Loucy (cell line): ENCODE measurements at regions not wholly inside any gene's neighbourhood (a gene's known extent, or its start where the extent isn't known, plus 50 kb on each side); places are given as distances from the start of the nearest gene placed in this dataset.

ENCODE experiments used
- H2AFZ ChIP-seq: fragments of 200-600 bp; sonication (generic); 2 replicates; pipeline ENCODE4 v1.6.0; 2016; ENCODE audit warnings: antibody characterized with exemption, mild to moderate bottlenecking, low read length, moderate library complexity
- H3F3A ChIP-seq: fragments of 200-600 bp; 2 replicates; pipeline ENCODE4 v1.6.0; 2016; ENCODE audit warnings: antibody characterized with exemption, low read depth, mild to moderate bottlenecking
- H3K27me3 ChIP-seq: fragments of 200-600 bp; sonication (generic); 2 replicates; pipeline ENCODE4 v1.6.1; 2014; ENCODE audit warnings: low read length, mild to moderate bottlenecking; ENCODE audit not compliant: insufficient read depth, poor library complexity, severe bottlenecking
- H3K36me3 ChIP-seq: fragments of 200-600 bp; sonication (generic); 2 replicates; pipeline ENCODE4 v1.6.1; 2016; ENCODE audit warnings: low read length; ENCODE audit not compliant: insufficient read depth
- H3K4me1 ChIP-seq: fragments of 200-600 bp; sonication (generic); 2 replicates; pipeline ENCODE4 v1.5.1; 2014; ENCODE audit warnings: low read length, mild to moderate bottlenecking; ENCODE audit not compliant: insufficient read depth, poor library complexity, severe bottlenecking
- H3K4me2 ChIP-seq: fragments of 200-600 bp; sonication (generic); 2 replicates; pipeline ENCODE4 v1.6.0; 2014; ENCODE audit warnings: antibody characterized with exemption, low read length, low read depth, mild to moderate bottlenecking; ENCODE audit not compliant: poor library complexity, severe bottlenecking
- H3K4me3 ChIP-seq: fragments of 200-600 bp; sonication (generic); 2 replicates; pipeline ENCODE4 v1.5.1; 2014; ENCODE audit warnings: low read length, mild to moderate bottlenecking, mixed read lengths; ENCODE audit not compliant: poor library complexity, severe bottlenecking
- H3K79me2 ChIP-seq: fragments of 200-600 bp; sonication (generic); 2 replicates; pipeline ENCODE4 v1.6.1; 2014; ENCODE audit warnings: low read length; ENCODE audit not compliant: insufficient read depth
- H3K9ac ChIP-seq: fragments of 200-600 bp; sonication (generic); 2 replicates; pipeline ENCODE4 v1.6.0; 2014; ENCODE audit warnings: mild to moderate bottlenecking, low read depth, low read length, moderate library complexity; ENCODE audit not compliant: poor library complexity, severe bottlenecking
- H3K9me2 ChIP-seq: fragments of 200-600 bp; sonication (generic); replicated peaks from 2 replicates; pipeline ENCODE4 v1.6.1; 2016; ENCODE audit warnings: low read depth, low read length, mixed read lengths
- H3K9me3 ChIP-seq: fragments of 200-600 bp; sonication (generic); 2 replicates; pipeline ENCODE4 v1.6.1; 2014; ENCODE audit warnings: mild to moderate bottlenecking, antibody characterized with exemption, low read length, low read depth; ENCODE audit not compliant: insufficient read depth
- H4K20me1 ChIP-seq: fragments of 200-600 bp; sonication (generic); 2 replicates; pipeline ENCODE4 v1.6.0; 2014; ENCODE audit warnings: antibody characterized with exemption, low read length, mild to moderate bottlenecking; ENCODE audit not compliant: insufficient read depth, poor library complexity, severe bottlenecking
- CTCF ChIP-seq: fragments of 200-600 bp; sonication (generic); conservative IDR thresholded peaks from 2 replicates; pipeline ENCODE4 v1.5.1; 2014; ENCODE audit warnings: mild to moderate bottlenecking, antibody characterized with exemption, low read length
- EZH2phosphoT487 ChIP-seq: fragments of 200-600 bp; IDR thresholded peaks from 2 replicates; pipeline ENCODE4 v1.6.1; 2018; ENCODE audit warnings: antibody characterized with exemption, mild to moderate bottlenecking, moderate library complexity, borderline replicate concordance

DNA sequence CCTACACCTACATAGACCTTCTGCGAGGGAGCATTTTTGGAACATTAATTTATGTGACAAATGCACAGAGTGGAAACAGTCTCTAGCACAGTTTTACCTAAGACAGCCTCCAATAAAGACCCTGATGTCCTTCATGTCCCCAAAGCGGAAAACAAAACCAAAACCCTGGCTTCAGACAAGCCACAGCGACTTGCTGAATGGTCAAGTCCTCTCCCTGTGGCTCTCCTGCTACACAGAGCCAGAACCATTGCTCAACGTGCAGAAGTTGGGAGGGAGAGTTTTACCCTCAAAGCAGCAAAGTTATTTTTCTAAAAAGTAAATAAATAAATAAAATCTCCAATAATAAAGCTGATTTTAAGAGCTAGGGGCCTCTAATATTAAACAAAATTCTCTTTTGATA, 135.0 kb upstream of the TMEM132C start:
- Histone ChIP-seq H3K79me2 (no peaks in the 10 kb centered on the region), H3K9me3 (no peaks in the 10 kb centered on the region; the same call in 1 of the 2 replicates), H3K36me3 (no peaks in the 10 kb centered on the region), H3K9me2 (no peaks in the 10 kb centered on the region), H3K9ac (no peak overlapping the region), H3F3A (no peaks in the 10 kb centered on the region), H2AFZ (no peak overlapping the region), H3K4me2 (no peak overlapping the region), H3K4me3 (no peak overlapping the region), H3K27me3 (no peaks in the 10 kb centered on the region), H3K4me1 (no peaks in the 10 kb centered on the region), H4K20me1 (no peaks in the 10 kb centered on the region)
- no peak for TF ChIP-seq EZH2phosphoT487
- no peak for TF ChIP-seq CTCF

- H3K79me2 ChIP-seq = no peaks in the 10 kb centered on the region
- H3K36me3 ChIP-seq = no peaks in the 10 kb centered on the region
- no peak overlapping the region for H3K4me3 ChIP-seq
- H3K4me2 ChIP-seq = no peak overlapping the region
- no peak overlapping the region for H2AFZ ChIP-seq
- H3F3A ChIP-seq = no peaks in the 10 kb centered on the region
- H3K27me3 ChIP-seq = no peaks in the 10 kb centered on the region
- no peaks in the 10 kb centered on the region for H3K9me2 ChIP-seq
- H3K4me1 ChIP-seq = no peaks in the 10 kb centered on the region
- H3K9ac ChIP-seq = no peak overlapping the region
- H3K9me3 ChIP-seq = peaks cover 2% of the 10 kb centered on the region; the same call in 1 of the 2 replicates
- no peaks in the 10 kb centered on the region for H4K20me1 ChIP-seq
- TF ChIP-seq EZH2phosphoT487 (no peak), CTCF (no peak)
Measured at GRCh38 chr12:128133321-128134073, 133.5 kb upstream of the TMEM132C start.

- Histone ChIP-seq H3K9ac (no peak overlapping the region), H3K4me3 (no peak overlapping the region), H3K4me2 (no peak overlapping the region), H3K27me3 (no peaks in the 10 kb centered on the region), H3K9me3 (0 out of 2 replicates have a peak, but pooled peaks cover 2% of the 10 kb centered on the region), H3K36me3 (no peaks in the 10 kb centered on the region), H3K4me1 (no peaks in the 10 kb centered on the region), H3F3A (no peaks in the 10 kb centered on the region), H2AFZ (no peak overlapping the region), H3K79me2 (no peaks in the 10 kb centered on the region), H3K9me2 (no peaks in the 10 kb centered on the region), H4K20me1 (no peaks in the 10 kb centered on the region)
- TF ChIP-seq CTCF = no peak
- no peak for TF ChIP-seq EZH2phosphoT487
Measured at GRCh38 chr12:128137140-128137539, 129.8 kb upstream of the TMEM132C start.
